Kidney tubule cell (primary cell): ENCODE measurements at regions not wholly inside any gene's neighbourhood (a gene's known extent, or its start where the extent isn't known, plus 50 kb on each side); places are given as distances from the start of the nearest gene placed in this dataset.
"Not testable (repeated sequence)": the region's sequence is repeated elsewhere in the genome, so short reads cannot be mapped to it uniquely, and the experiment has no call there.

Experiments
- DNase-seq: peaks from one replicate; pipeline ENCODE4 v3.0.0-alpha.2; 2018; ENCODE audit warnings: low spot score

DNA sequence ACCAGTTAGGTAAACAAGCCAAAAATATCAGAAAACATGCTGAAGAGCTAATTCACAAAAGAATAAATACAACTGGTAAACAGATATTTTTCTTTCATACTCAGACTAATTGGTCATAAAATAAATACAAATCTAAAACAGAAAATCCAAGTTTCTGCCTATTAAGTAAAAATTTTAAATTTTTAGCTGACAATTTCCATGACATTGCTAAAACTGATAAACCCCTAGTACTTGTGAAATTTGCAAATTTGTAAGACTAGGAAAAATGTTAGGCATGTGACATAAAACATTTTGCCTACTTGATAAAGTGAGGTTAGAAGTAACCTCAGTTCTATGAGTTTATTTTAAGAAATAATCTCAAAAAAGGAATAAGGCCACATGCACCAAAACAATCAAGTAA lies 356.1 kb downstream of the LRATD1 start:
- DNase-seq: no peak

DNA sequence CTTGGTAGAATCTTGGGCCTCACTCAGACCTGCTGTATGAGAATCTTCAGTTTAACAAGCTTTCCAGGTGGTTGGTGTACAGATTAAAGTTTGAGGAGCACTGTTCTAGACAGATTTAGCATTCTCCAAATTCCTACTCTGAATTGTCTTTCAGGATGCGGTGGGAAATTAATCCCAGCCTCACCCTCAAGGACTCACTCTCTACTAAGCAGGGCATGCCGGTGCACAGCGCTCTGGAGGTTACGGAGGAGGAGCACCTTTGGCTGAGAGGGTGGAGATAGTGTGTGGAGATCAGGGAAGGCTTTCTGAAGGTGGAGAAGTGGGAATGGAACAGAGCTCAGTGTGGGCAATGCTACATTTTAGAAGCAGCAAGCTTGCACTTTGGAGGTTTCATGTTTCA lies 359.2 kb downstream of the LRATD1 start:
- DNase-seq: no peak

GRCh38 chr2:14994721-14995120 lies 362.2 kb downstream of the LRATD1 start:
- peak; percentile 5 for DNase-seq

- DNase-seq: no peak
Observed at GRCh38 chr2:14996351-14997014, 364.0 kb downstream of the LRATD1 start.

DNA sequence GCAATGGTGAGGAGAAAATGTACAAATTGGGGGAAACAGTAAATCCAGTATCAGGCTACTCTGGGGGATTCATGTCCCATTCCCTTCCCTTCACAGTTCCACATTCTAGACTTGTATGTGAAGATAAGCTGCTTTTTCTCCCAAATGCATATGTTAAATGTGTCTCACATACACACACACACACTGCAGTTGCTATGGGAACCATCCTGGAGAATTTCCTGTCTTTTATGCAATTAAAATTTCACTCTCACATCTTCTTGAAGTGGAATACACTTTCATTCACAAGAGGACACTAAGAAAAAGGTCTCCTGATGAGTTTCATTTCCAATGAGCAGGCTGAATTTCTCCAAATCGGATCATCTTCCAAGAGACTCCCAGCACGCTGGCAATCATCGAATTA lies 366.0 kb downstream of the LRATD1 start:
- no peak for DNase-seq

GRCh38 chr2:14999114-14999661 lies 366.7 kb downstream of the LRATD1 start:
- no peak for DNase-seq

DNA sequence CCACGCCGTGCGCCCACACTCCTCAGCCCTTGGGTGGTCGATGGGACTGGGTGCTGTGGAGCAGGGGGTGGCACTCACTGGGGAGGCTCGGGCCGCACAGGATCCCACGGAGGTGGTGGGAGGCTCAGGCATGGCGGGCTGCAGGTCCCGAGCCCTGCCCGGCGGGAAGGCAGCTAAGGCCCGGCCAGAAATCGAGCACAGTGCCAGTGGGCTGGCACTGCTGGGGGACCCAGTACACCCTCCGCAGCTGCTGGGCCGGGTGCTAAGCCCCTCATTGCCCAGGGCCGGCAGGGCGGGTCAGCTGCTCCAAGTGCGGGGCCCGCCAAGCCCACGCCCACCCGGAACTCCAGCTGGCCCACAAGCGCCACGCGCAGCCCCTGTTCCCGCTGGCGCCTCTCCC lies 370.0 kb downstream of the LRATD1 start:
- not testable (repeated sequence) for DNase-seq

DNA sequence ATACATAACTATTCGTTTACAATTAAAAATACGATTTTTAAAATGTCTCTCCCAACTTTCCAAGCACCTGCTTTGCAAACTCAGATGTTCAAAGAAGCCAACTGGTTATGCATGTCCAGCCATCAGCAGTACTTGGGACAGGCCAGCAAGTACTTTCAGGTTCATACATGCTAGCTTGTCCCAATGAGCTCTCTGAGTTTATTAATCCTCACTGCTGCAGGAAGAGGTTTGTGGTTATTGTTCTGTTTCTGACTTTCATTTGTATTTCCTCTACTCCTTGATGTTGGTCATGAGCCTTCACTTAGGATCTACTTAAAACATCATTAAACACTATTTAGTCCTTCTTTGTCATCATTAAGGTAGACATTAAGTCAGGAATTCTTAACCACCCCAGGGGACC lies 374.1 kb downstream of the LRATD1 start:
- no peak for DNase-seq

DNA sequence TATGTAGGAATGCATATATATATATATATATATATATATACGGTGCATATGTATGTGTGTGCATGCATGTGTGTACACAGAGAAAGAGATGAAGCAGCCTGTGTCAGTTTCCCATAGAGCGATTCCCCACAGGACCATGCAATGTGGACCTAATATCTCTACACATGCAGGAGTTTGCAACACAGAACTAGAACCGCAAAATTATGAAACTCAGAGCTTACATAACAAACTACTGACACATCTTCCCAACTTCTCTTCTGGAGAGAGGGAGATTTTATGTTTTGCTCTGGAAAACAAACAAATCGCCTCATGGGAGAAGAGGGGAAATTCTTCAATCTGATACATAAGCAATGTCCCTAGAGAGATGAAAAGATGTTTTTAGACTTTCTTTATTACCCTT lies 377.2 kb downstream of the LRATD1 start:
- DNase-seq: no peak

DNA sequence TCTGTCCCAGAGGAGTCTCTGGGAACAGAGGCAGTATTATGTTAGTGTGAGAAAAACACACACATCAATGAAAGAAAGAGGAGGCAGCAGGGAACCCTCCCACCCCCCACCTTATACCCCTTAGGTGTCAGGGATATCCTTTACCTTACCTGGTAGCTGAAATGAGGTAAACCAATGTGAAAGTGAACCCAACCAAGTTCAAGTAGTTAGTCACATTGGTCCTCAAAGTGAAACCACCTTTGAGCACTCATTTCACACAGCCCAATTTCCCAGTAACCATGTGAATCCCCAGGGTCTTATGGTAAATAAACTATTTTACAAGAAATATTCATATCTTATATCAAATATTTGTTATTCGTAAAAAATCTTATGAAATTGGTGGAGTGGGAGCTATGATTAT lies 377.8 kb downstream of the LRATD1 start:
- DNase-seq: no peak

GRCh38 chr2:15018814-15019213 lies 386.3 kb downstream of the LRATD1 start:
- no peak for DNase-seq

GRCh38 chr2:15023221-15023620 lies 390.7 kb downstream of the LRATD1 start:
- no peak for DNase-seq

GRCh38 chr2:15028406-15028805 lies 395.9 kb downstream of the LRATD1 start:
- no peak for DNase-seq

DNA sequence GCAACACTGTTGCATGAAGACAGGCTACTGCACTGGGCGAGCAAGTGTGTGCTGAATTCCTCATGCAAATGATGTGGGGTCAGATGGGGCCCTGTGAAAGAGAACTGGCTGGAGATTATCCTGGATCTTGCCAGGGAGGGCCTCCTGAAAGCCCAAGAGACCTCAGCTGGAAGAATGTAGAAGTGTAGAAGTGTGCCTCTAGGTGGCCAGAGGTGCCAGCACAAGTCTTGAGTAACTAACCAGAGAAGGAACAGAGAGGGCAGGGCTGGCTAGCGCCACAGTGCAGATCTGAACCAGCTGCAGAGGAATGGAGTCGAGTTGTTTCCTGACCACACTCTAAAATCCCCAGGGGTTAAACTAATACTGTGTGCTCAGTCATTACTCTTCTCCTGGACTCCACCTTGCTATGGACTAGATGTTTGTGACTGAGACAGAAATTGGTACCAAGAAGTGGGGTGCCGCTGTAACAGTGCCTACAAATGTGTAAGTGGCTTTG lies 399.3 kb downstream of the LRATD1 start:
- no peak for DNase-seq

DNA sequence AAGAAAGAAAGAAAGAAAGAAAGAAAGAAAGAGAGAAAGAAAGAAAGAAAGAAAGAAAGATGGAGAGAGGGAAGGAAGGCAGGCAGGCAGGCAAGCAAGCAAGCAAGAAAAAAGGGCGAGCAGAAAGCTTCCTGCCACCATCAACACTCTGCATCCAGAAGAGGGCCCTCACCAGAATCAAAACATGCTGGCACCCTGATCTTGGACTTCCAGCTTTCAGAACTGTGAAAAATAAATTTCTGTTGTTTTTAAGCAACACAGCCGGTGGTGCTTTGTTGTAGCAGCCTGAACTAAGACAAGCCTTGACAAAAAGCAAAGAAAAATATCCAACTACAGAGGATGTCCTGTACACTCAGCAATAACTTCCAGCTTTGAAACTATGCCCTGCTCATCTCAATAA lies 401.7 kb downstream of the LRATD1 start:
- DNase-seq: no peak

- DNase-seq: no peak
Observed at GRCh38 chr2:15034860-15035259, 402.3 kb downstream of the LRATD1 start.

DNA sequence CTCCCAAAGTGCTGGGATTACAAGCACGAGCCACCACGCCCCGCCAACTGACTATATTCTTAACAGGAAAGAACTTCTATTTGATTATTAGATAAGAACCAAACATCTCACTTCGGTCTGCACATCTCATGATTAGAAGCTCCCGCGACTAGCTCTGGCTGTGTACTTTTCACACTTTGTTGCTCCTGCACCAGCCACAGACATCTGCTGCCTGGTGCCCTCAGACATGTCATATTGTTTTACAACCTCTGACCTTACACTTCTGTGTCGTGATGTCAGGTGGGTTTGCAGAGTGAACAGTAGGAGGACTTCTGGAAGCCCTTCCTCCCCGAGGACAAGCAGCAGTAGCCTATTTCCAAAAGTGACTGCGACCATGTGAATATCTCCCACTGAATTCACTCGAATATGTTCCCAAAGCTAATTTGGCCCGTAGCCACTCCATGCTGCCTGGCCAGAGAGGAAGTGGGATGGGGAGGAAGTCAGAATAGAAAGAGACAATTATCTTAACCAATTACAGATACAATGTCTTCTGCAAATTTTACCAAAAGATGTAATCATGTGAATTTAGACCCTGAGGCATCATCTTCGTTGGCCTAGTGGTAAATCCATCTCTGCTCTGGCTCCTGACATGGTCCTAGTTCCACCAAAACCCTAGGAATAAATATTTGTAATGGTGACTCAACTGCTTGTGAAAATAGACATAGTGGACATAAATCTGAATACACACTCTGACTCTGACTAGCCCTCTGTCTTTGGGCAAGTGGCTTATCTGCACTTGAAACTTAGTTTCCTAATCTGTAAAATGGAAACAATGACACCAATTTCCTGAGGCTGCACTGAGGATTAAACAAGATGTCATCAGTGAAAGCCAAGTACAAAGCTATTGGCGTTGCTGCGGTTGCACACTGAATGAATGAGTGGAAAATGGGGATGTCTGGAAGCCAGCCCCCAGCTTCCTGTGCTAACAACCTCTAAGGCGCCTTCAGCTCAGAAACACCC lies 406.1 kb downstream of the LRATD1 start:
- DNase-seq: no peak

- DNase-seq: no peak
Observed at GRCh38 chr2:15040429-15041084, 408.0 kb downstream of the LRATD1 start.

GRCh38 chr2:15041429-15041837 lies 408.9 kb downstream of the LRATD1 start:
- DNase-seq: no peak

GRCh38 chr2:15042801-15043217 lies 410.3 kb downstream of the LRATD1 start:
- peak; percentile 1 for DNase-seq

GRCh38 chr2:15043336-15044058 lies 411.0 kb downstream of the LRATD1 start:
- no peak for DNase-seq

GRCh38 chr2:15045054-15045453 lies 412.5 kb downstream of the LRATD1 start:
- no peak for DNase-seq
